Stomach (tissue), 8 donors: ENCODE measurements at regions not wholly inside any gene's neighbourhood (a gene's known extent, or its start where the extent isn't known, plus 50 kb on each side); places are given as distances from the start of the nearest gene placed in this dataset.

ENCODE experiments used
- DNase-seq, 2 donors: peaks; one replicate each; pipeline versions ENCODE4 v3.0.0 to v3.0.0-alpha.2; 2013 to 2019
- H3K27ac ChIP-seq, 5 donors: fragments of 200-600 bp in 4 of 5; sonication (generic) in 4 of 5; one replicate each; pipeline ENCODE4 v1.5.1; 2013 to 2019; ENCODE audit warnings: mild to moderate bottlenecking in 1 of 5, moderate library complexity in 1 of 5
- H3K27me3 ChIP-seq, 3 donors: fragments of 200-600 bp; sonication (generic); one replicate each; pipeline ENCODE4 v1.5.1; 2017 to 2019; ENCODE audit warnings: mixed run types in 1 of 3
- H3K36me3 ChIP-seq, 4 donors: fragments of 200-600 bp; sonication (generic); 1 replicate in 3 of 4; 2 replicates in 1 of 4; pipeline ENCODE4 v1.5.1; 2016 to 2019
- H3K4me1 ChIP-seq, 4 donors: fragments of 200-600 bp; sonication (generic); one replicate each; pipeline ENCODE4 v1.5.1; 2016 to 2019
- H3K4me3 ChIP-seq, 4 donors: fragments of 200-600 bp; sonication (generic) in 3 of 4; one replicate each; pipeline ENCODE4 v1.5.1; 2016 to 2019; ENCODE audit warnings: mild to moderate bottlenecking in 1 of 4
- H3K9me3 ChIP-seq, 4 donors: fragments of 200-600 bp; sonication (generic); one replicate each; pipeline ENCODE4 v1.5.1; 2016 to 2019
- CTCF ChIP-seq, 7 experiments: fragments of 450-650 bp in 4 of 7; fragments of 200-600 bp in 3 of 7; sonication (generic) in 3 of 7; IDR thresholded peaks; one replicate each; pipeline ENCODE4 v1.5.1; 2016 to 2019; ENCODE audit warnings: antibody characterized with exemption in 7 of 7, control low read depth in 2 of 7, mild to moderate bottlenecking in 1 of 7
- EP300 ChIP-seq: sonication (generic); formaldehyde crosslinking; IDR thresholded peaks from one replicate; pipeline ENCODE4 v1.6.1; 2017; ENCODE audit warnings: antibody characterized with exemption
- POLR2A ChIP-seq, 4 donors: fragments of 450-650 bp; IDR thresholded peaks; one replicate each; pipeline ENCODE4 v1.6.1; 2016; ENCODE audit warnings: antibody characterized with exemption in 4 of 4, control low read depth in 2 of 4, mild to moderate bottlenecking in 1 of 4, moderate library complexity in 1 of 4
- POLR2AphosphoS5 ChIP-seq, 3 donors: sonication (generic); formaldehyde crosslinking; IDR thresholded peaks; one replicate each; pipeline ENCODE4 v1.6.1; 2016; ENCODE audit warnings: antibody characterized with exemption in 3 of 3
- WGBS, 5 donors: extraction: QIAGEN DNeasy Blood & Tissue Kit in 3 of 5; methylation state at CpG; one replicate each; pipeline versions ENCODE4 v1.1.5 to v1.1.7; 2013 to 2018; 5-methylcytosine and 5-hydroxymethylcytosine counted together
- intact Hi-C: fragments of 100-400 bp; cut with DNase I; formaldehyde crosslinking; loops from one replicate; pipeline ENCODE4 v1.15.1; 2023; ENCODE audit warnings: low total_unique reads
- donor health status: healthy with polysubstance abuse.
- donor health status: Bipolar disorder and iron deficiency.
- donor health status: healthy.

- DNase-seq = no peak
- H3K9me3 ChIP-seq = no peaks in the 10 kb centered on the region
- no peak overlapping the region for H3K27ac ChIP-seq
- H3K27me3 ChIP-seq = peaks cover 0 to 13% (median 3%) of the 10 kb centered on the region in 3 donors
- intact Hi-C loops = no loop called here
- 68 to 84% (median 73%) methylated on average over 4 to 5 of the region's 5 CpGs for WGBS, 5 donors
- TF ChIP-seq POLR2A (IDR thresholded peaks at IDR 0.05) (no peak), EP300 (no peak), CTCF (IDR thresholded peaks at IDR 0.05) (no peak), POLR2AphosphoS5 (IDR thresholded peaks at IDR 0.05) (no peak)
- no peak overlapping the region for H3K4me3 ChIP-seq
- H3K4me1 ChIP-seq = no peaks in the 10 kb centered on the region
- no peaks in the 10 kb centered on the region for H3K36me3 ChIP-seq
Observed at GRCh38 chr20:40810332-40811000, 121.4 kb upstream of the MAFB start.

GRCh38 chr20:40811004-40811403, 122.0 kb upstream of the MAFB start:
- TF ChIP-seq POLR2A (IDR thresholded peaks at IDR 0.05) (no peak), CTCF (IDR thresholded peaks at IDR 0.05) (no peak), POLR2AphosphoS5 (IDR thresholded peaks at IDR 0.05) (no peak), EP300 (no peak)
- Histone ChIP-seq H3K27me3 (peaks cover 0 to 9% (median 0%) of the 10 kb centered on the region in 3 donors), H3K36me3 (no peaks in the 10 kb centered on the region), H3K4me1 (no peaks in the 10 kb centered on the region), H3K9me3 (no peaks in the 10 kb centered on the region), H3K4me3 (no peak overlapping the region), H3K27ac (no peak overlapping the region)
- intact Hi-C loops = no loop called here
- 83 to 93% (median 92%) methylated on average over 4 of the region's 4 CpGs for WGBS, 5 donors
- no peak for DNase-seq

GRCh38 chr20:40811660-40812414, 122.8 kb upstream of the MAFB start:
- no peaks in the 10 kb centered on the region for H3K9me3 ChIP-seq
- no peak overlapping the region for H3K27ac ChIP-seq
- TF ChIP-seq CTCF (IDR thresholded peaks at IDR 0.05) (no peak), POLR2AphosphoS5 (IDR thresholded peaks at IDR 0.05) (no peak), POLR2A (IDR thresholded peaks at IDR 0.05) (no peak), EP300 (no peak)
- no peak for DNase-seq
- H3K4me1 ChIP-seq = no peaks in the 10 kb centered on the region
- no peaks in the 10 kb centered on the region for H3K36me3 ChIP-seq
- whole genome bisulfite sequencing, 5 donors = 81 to 91% (median 87%) methylated on average over 6 to 8 of the region's 8 CpGs
- peaks cover 0 to 7% (median 0%) of the 10 kb centered on the region in 3 donors for H3K27me3 ChIP-seq
- no peak overlapping the region for H3K4me3 ChIP-seq
- intact Hi-C loops = no loop called here

GRCh38 chr20:40812415-40812925, 123.4 kb upstream of the MAFB start:
- Histone ChIP-seq H3K27me3 (peaks cover 0 to 4% (median 0%) of the 10 kb centered on the region in 3 donors), H3K9me3 (no peaks in the 10 kb centered on the region), H3K27ac (no peak overlapping the region), H3K4me1 (no peaks in the 10 kb centered on the region), H3K36me3 (no peaks in the 10 kb centered on the region), H3K4me3 (no peak overlapping the region)
- TF ChIP-seq EP300 (no peak), POLR2A (IDR thresholded peaks at IDR 0.05) (no peak), POLR2AphosphoS5 (IDR thresholded peaks at IDR 0.05) (no peak), CTCF (IDR thresholded peaks at IDR 0.05) (no peak)
- intact Hi-C loops = no loop called here
- DNase-seq = no peak
- WGBS, 5 donors = 84 to 88% (median 85%) methylated on average over 6 to 7 of the region's 7 CpGs
